Loucy (cell line): ENCODE measurements at regions not wholly inside any gene's neighbourhood (a gene's known extent, or its start where the extent isn't known, plus 50 kb on each side); places are given as distances from the start of the nearest gene placed in this dataset.

Experiments used
- H2AFZ ChIP-seq: fragments of 200-600 bp; sonication (generic); 2 replicates; pipeline ENCODE4 v1.6.0; 2016; ENCODE audit warnings: antibody characterized with exemption, mild to moderate bottlenecking, low read length, moderate library complexity
- H3F3A ChIP-seq: fragments of 200-600 bp; 2 replicates; pipeline ENCODE4 v1.6.0; 2016; ENCODE audit warnings: antibody characterized with exemption, low read depth, mild to moderate bottlenecking
- H3K27me3 ChIP-seq: fragments of 200-600 bp; sonication (generic); 2 replicates; pipeline ENCODE4 v1.6.1; 2014; ENCODE audit warnings: low read length, mild to moderate bottlenecking; ENCODE audit not compliant: insufficient read depth, poor library complexity, severe bottlenecking
- H3K36me3 ChIP-seq: fragments of 200-600 bp; sonication (generic); 2 replicates; pipeline ENCODE4 v1.6.1; 2016; ENCODE audit warnings: low read length; ENCODE audit not compliant: insufficient read depth
- H3K4me1 ChIP-seq: fragments of 200-600 bp; sonication (generic); 2 replicates; pipeline ENCODE4 v1.5.1; 2014; ENCODE audit warnings: low read length, mild to moderate bottlenecking; ENCODE audit not compliant: insufficient read depth, poor library complexity, severe bottlenecking
- H3K4me2 ChIP-seq: fragments of 200-600 bp; sonication (generic); 2 replicates; pipeline ENCODE4 v1.6.0; 2014; ENCODE audit warnings: antibody characterized with exemption, low read length, low read depth, mild to moderate bottlenecking; ENCODE audit not compliant: poor library complexity, severe bottlenecking
- H3K4me3 ChIP-seq: fragments of 200-600 bp; sonication (generic); 2 replicates; pipeline ENCODE4 v1.5.1; 2014; ENCODE audit warnings: low read length, mild to moderate bottlenecking, mixed read lengths; ENCODE audit not compliant: poor library complexity, severe bottlenecking
- H3K79me2 ChIP-seq: fragments of 200-600 bp; sonication (generic); 2 replicates; pipeline ENCODE4 v1.6.1; 2014; ENCODE audit warnings: low read length; ENCODE audit not compliant: insufficient read depth
- H3K9ac ChIP-seq: fragments of 200-600 bp; sonication (generic); 2 replicates; pipeline ENCODE4 v1.6.0; 2014; ENCODE audit warnings: mild to moderate bottlenecking, low read depth, low read length, moderate library complexity; ENCODE audit not compliant: poor library complexity, severe bottlenecking
- H3K9me2 ChIP-seq: fragments of 200-600 bp; sonication (generic); replicated peaks from 2 replicates; pipeline ENCODE4 v1.6.1; 2016; ENCODE audit warnings: low read depth, low read length, mixed read lengths
- H3K9me3 ChIP-seq: fragments of 200-600 bp; sonication (generic); 2 replicates; pipeline ENCODE4 v1.6.1; 2014; ENCODE audit warnings: mild to moderate bottlenecking, antibody characterized with exemption, low read length, low read depth; ENCODE audit not compliant: insufficient read depth
- H4K20me1 ChIP-seq: fragments of 200-600 bp; sonication (generic); 2 replicates; pipeline ENCODE4 v1.6.0; 2014; ENCODE audit warnings: antibody characterized with exemption, low read length, mild to moderate bottlenecking; ENCODE audit not compliant: insufficient read depth, poor library complexity, severe bottlenecking
- CTCF ChIP-seq: fragments of 200-600 bp; sonication (generic); conservative IDR thresholded peaks from 2 replicates; pipeline ENCODE4 v1.5.1; 2014; ENCODE audit warnings: mild to moderate bottlenecking, antibody characterized with exemption, low read length
- EZH2phosphoT487 ChIP-seq: fragments of 200-600 bp; IDR thresholded peaks from 2 replicates; pipeline ENCODE4 v1.6.1; 2018; ENCODE audit warnings: antibody characterized with exemption, mild to moderate bottlenecking, moderate library complexity, borderline replicate concordance

GRCh38 chrX:109812236-109812635 is 79.2 kb upstream of the ACSL4 start:
- no peak overlapping the region for H3K9ac ChIP-seq
- H3K9me3 ChIP-seq, result no peaks in the 10 kb centered on the region
- no peak overlapping the region for H2AFZ ChIP-seq
- H3K9me2 ChIP-seq, result no peaks in the 10 kb centered on the region
- H3K4me2 ChIP-seq, result no peak overlapping the region
- TF ChIP-seq EZH2phosphoT487 (no peak), CTCF (no peak)
- no peaks in the 10 kb centered on the region for H3K79me2 ChIP-seq
- no peak overlapping the region for H3K4me3 ChIP-seq
- no peaks in the 10 kb centered on the region for H3K36me3 ChIP-seq
- H3K4me1 ChIP-seq, result peaks cover 7% of the 10 kb centered on the region
- no peaks in the 10 kb centered on the region for H3K27me3 ChIP-seq
- no peaks in the 10 kb centered on the region for H4K20me1 ChIP-seq
- no peaks in the 10 kb centered on the region for H3F3A ChIP-seq

DNA sequence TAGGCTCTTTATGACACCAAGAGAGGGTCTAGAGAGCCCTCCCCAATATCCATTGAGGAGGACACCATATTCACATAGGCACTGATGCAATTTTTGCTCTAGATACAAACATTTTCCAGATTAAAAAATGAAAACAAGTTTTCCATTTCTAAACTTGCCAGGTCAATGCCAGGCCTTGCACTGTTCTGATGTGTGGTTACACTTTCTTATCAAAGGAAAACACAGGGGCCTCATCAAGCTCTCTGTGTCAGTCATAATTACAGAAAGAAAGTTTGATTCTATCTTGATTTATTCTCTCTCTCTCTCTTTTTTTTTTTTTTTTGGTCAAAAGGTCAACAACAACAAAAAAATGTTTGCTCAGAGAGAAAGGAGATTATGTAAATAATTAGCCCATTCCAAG is 80.2 kb upstream of the ACSL4 start:
- Histone ChIP-seq H3F3A (no peaks in the 10 kb centered on the region), H3K36me3 (no peaks in the 10 kb centered on the region), H3K4me3 (no peak overlapping the region), H3K27me3 (no peaks in the 10 kb centered on the region), H3K9ac (no peak overlapping the region), H2AFZ (no peak overlapping the region), H3K9me2 (no peaks in the 10 kb centered on the region), H3K9me3 (no peaks in the 10 kb centered on the region), H3K4me1 (peaks cover 7% of the 10 kb centered on the region), H3K4me2 (no peak overlapping the region), H3K79me2 (no peaks in the 10 kb centered on the region), H4K20me1 (no peaks in the 10 kb centered on the region)
- no peak for TF ChIP-seq EZH2phosphoT487
- TF ChIP-seq CTCF, result no peak

DNA sequence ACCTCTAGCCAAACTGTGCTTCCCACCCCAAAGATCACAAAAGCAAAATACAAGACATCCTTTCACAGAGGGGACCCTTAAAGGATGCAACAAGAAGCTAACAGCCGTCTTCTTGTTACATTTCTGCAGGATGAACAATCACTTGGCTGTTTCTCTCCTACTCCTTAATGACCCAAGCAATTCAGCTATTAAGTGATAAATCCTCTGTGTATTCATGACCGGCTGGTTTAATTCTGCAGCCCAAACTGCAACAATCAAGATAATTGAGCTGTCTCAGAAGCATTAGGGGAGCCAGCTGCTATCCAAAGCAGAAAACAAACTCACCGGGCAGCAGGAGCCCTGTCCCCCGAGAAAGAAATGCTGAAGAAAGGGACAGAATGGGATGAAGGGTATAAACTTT is 85.9 kb upstream of the ACSL4 start:
- H3K4me1 ChIP-seq, result peaks cover 3% of the 10 kb centered on the region
- no peaks in the 10 kb centered on the region for H3F3A ChIP-seq
- no peaks in the 10 kb centered on the region for H3K9me2 ChIP-seq
- no peaks in the 10 kb centered on the region for H3K36me3 ChIP-seq
- no peak overlapping the region for H3K4me2 ChIP-seq
- no peaks in the 10 kb centered on the region for H3K79me2 ChIP-seq
- H2AFZ ChIP-seq, result no peak overlapping the region
- no peaks in the 10 kb centered on the region for H3K9me3 ChIP-seq
- no peak overlapping the region for H3K9ac ChIP-seq
- no peak for TF ChIP-seq CTCF
- no peak for TF ChIP-seq EZH2phosphoT487
- no peaks in the 10 kb centered on the region for H3K27me3 ChIP-seq
- no peaks in the 10 kb centered on the region for H4K20me1 ChIP-seq
- H3K4me3 ChIP-seq, result no peak overlapping the region
